Esophagus (tissue), 2 donors: ENCODE measurements at regions not wholly inside any gene's neighbourhood (a gene's known extent, or its start where the extent isn't known, plus 50 kb on each side); places are given as distances from the start of the nearest gene placed in this dataset.

Source experiments
- H3K27ac ChIP-seq, 2 donors: one replicate each; pipeline ENCODE4 v1.5.1; 2013; ENCODE audit warnings: low read depth in 2 of 2, mild to moderate bottlenecking in 2 of 2, inconsistent platforms in 1 of 2, low read length in 1 of 2, moderate library complexity in 1 of 2
- H3K27me3 ChIP-seq, 2 donors: one replicate each; pipeline ENCODE4 v1.6.1; 2013; ENCODE audit warnings: low read length in 2 of 2, control low read depth in 1 of 2, mild to moderate bottlenecking in 1 of 2; ENCODE audit not compliant: insufficient read depth in 2 of 2, control insufficient read depth in 1 of 2
- H3K36me3 ChIP-seq, 2 donors: one replicate each; pipeline ENCODE4 v1.6.1; 2013; ENCODE audit warnings: low read length in 1 of 2; ENCODE audit not compliant: control insufficient read depth in 2 of 2, insufficient read depth in 2 of 2
- H3K4me1 ChIP-seq, 2 donors: one replicate each; pipeline ENCODE4 v1.6.1; 2013; ENCODE audit warnings: low read length in 1 of 2; ENCODE audit not compliant: control insufficient read depth in 2 of 2, insufficient read depth in 2 of 2
- H3K4me3 ChIP-seq, 2 donors: one replicate each; pipeline ENCODE4 v1.5.1; 2013; ENCODE audit warnings: low read length in 2 of 2, mild to moderate bottlenecking in 2 of 2, low read depth in 1 of 2, moderate library complexity in 1 of 2
- H3K9me3 ChIP-seq, 2 donors: one replicate each; pipeline ENCODE4 v1.6.1; 2013; ENCODE audit warnings: mild to moderate bottlenecking in 2 of 2, low read depth in 1 of 2, low read length in 1 of 2, moderate library complexity in 1 of 2; ENCODE audit not compliant: control insufficient read depth in 2 of 2, insufficient read depth in 1 of 2
- WGBS, 2 donors: extraction: QIAGEN DNeasy Blood & Tissue Kit; methylation state at CpG; one replicate each; pipeline ENCODE4 v1.1.7; 2013; 5-methylcytosine and 5-hydroxymethylcytosine counted together
- donor health status: healthy with polysubstance abuse.
- donor health status: Bipolar disorder and iron deficiency.

- Histone ChIP-seq H3K27me3 (no peaks in the 10 kb centered on the region), H3K4me1 (no peaks in the 10 kb centered on the region), H3K9me3 (no peaks in the 10 kb centered on the region), H3K27ac (no peak overlapping the region), H3K4me3 (no peak overlapping the region), H3K36me3 (no peaks in the 10 kb centered on the region)
- 44 to 51% methylated on average over 3 of the region's 3 CpGs for WGBS, 2 donors
Observed at GRCh38 chr7:119562839-119563238, 710.1 kb upstream of the KCND2 start.

GRCh38 chr7:119571666-119572065 lies 701.3 kb upstream of the KCND2 start:
- H3K27me3 ChIP-seq, result no peaks in the 10 kb centered on the region
- no peak overlapping the region for H3K4me3 ChIP-seq
- H3K27ac ChIP-seq, result no peak overlapping the region
- H3K4me1 ChIP-seq, result no peaks in the 10 kb centered on the region
- 59 to 74% methylated on average over 1 of the region's 1 CpG for WGBS, 2 donors
- no peaks in the 10 kb centered on the region for H3K36me3 ChIP-seq
- H3K9me3 ChIP-seq, result peaks cover 7 to 10% of the 10 kb centered on the region in 2 donors

DNA sequence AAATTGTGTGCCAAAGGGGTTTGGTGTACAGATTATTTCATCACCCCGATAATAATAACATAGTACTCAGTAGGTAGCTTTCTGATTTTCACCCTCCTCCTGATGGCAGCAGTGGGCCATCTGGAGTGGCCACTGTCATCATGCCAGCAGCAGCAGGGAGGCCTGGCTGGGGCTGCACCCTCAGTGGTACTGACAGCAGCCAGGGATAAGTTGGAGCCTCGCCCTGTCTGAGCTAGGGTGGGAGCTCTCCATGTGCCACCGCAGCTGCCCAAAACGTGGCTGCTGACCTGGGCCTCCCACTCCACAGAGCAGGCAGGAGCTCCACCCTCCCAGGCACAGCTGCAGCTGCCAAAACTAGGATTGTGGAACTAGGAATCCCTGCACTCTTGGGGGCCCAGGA lies 700.8 kb upstream of the KCND2 start:
- H3K27ac ChIP-seq, result no peak overlapping the region
- H3K36me3 ChIP-seq, result no peaks in the 10 kb centered on the region
- WGBS, 2 donors, result 69 to 76% methylated on average over 4 of the region's 4 CpGs
- H3K27me3 ChIP-seq, result no peaks in the 10 kb centered on the region
- no peaks in the 10 kb centered on the region for H3K4me1 ChIP-seq
- no peak overlapping the region for H3K4me3 ChIP-seq
- H3K9me3 ChIP-seq, result peaks cover 7 to 10% of the 10 kb centered on the region in 2 donors

GRCh38 chr7:119572541-119572940 lies 700.4 kb upstream of the KCND2 start:
- Histone ChIP-seq H3K27ac (no peak overlapping the region), H3K27me3 (no peaks in the 10 kb centered on the region), H3K4me3 (no peak overlapping the region), H3K36me3 (no peaks in the 10 kb centered on the region), H3K9me3 (peaks cover 7 to 10% of the 10 kb centered on the region in 2 donors), H3K4me1 (no peaks in the 10 kb centered on the region)
- whole genome bisulfite sequencing, 2 donors, result 89 to 92% methylated on average over 5 of the region's 5 CpGs

DNA sequence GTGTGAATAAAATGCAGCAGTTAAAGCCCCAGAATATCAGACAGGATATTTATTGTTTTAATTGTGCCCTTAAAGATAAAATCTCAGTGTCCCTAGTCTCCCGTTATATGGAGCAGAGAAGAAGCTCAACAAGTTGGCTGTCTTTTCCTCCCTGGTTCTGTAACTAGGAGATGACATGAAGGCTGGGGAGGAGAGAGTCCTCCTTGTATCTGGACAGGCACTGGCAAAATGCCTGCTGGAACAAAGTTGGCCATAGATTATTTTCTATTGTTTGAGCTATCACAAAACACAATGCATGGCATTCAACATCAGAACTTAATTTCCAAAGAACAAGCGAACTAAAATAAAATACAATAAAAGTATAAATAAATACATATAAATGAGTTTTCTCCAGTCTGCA lies 694.9 kb upstream of the KCND2 start:
- H3K9me3 ChIP-seq, result peaks cover 3 to 5% of the 10 kb centered on the region in 2 donors
- H3K27ac ChIP-seq, result no peak overlapping the region
- no peaks in the 10 kb centered on the region for H3K27me3 ChIP-seq
- WGBS, 2 donors, result 63 to 67% methylated on average over 2 of the region's 2 CpGs
- H3K36me3 ChIP-seq, result no peaks in the 10 kb centered on the region
- H3K4me3 ChIP-seq, result no peak overlapping the region
- H3K4me1 ChIP-seq, result no peaks in the 10 kb centered on the region

- Histone ChIP-seq H3K27me3 (no peaks in the 10 kb centered on the region), H3K9me3 (no peaks in the 10 kb centered on the region), H3K4me1 (no peaks in the 10 kb centered on the region), H3K27ac (no peak overlapping the region), H3K36me3 (no peaks in the 10 kb centered on the region), H3K4me3 (no peak overlapping the region)
- 41 to 42% methylated on average over 4 of the region's 4 CpGs for WGBS, 2 donors
Observed at GRCh38 chr7:119594956-119595355, 678.0 kb upstream of the KCND2 start.

- Histone ChIP-seq H3K4me3 (no peak overlapping the region), H3K27ac (no peak overlapping the region), H3K36me3 (no peaks in the 10 kb centered on the region), H3K4me1 (no peaks in the 10 kb centered on the region), H3K9me3 (no peaks in the 10 kb centered on the region), H3K27me3 (no peaks in the 10 kb centered on the region)
- WGBS, 2 donors, result 79 to 85% methylated on average over 1 of the region's 1 CpG
Observed at GRCh38 chr7:119596651-119597050, 676.3 kb upstream of the KCND2 start.

- H3K36me3 ChIP-seq, result no peaks in the 10 kb centered on the region
- peaks cover 0 to under 1% of the 10 kb centered on the region in 2 donors for H3K9me3 ChIP-seq
- 88 to 93% methylated on average over 1 of the region's 1 CpG for WGBS, 2 donors
- no peak overlapping the region for H3K4me3 ChIP-seq
- H3K27ac ChIP-seq, result no peak overlapping the region
- no peaks in the 10 kb centered on the region for H3K27me3 ChIP-seq
- no peaks in the 10 kb centered on the region for H3K4me1 ChIP-seq
Observed at GRCh38 chr7:119606297-119606696, 666.7 kb upstream of the KCND2 start.

GRCh38 chr7:119620769-119621168 lies 652.2 kb upstream of the KCND2 start:
- 56% methylated on average over 4 of the region's 4 CpGs for WGBS, 2 donors

DNA sequence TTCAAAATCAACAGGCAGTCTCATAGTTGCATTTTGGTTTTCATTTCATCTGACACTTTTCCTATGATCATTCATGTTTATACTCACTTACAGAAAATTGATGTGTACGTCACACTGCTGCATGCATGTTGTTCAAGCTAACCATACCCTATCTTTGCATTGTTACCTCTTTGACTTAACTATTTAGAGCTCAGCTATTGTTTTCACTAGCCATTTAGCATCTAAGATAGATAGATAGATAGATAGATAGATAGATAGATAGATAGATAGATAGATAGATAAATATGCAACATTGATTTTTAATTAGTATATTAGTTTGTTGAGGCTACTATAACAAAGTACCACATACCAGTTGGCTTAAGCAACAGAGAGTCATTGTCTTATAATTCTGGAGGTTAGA lies 649.5 kb upstream of the KCND2 start:
- no peak overlapping the region for H3K27ac ChIP-seq
- WGBS, 2 donors, result 61 to 70% methylated on average over 1 of the region's 1 CpG
- H3K4me3 ChIP-seq, result no peak overlapping the region
- H3K36me3 ChIP-seq, result no peaks in the 10 kb centered on the region
- no peaks in the 10 kb centered on the region for H3K9me3 ChIP-seq
- no peaks in the 10 kb centered on the region for H3K27me3 ChIP-seq
- no peaks in the 10 kb centered on the region for H3K4me1 ChIP-seq

More at GRCh38 chr7:119620769-119621168, 652.2 kb upstream of the KCND2 start:
- H3K36me3 ChIP-seq, result no peaks in the 10 kb centered on the region
- no peaks in the 10 kb centered on the region for H3K9me3 ChIP-seq
- H3K27me3 ChIP-seq, result no peaks in the 10 kb centered on the region
- no peaks in the 10 kb centered on the region for H3K4me1 ChIP-seq
- H3K4me3 ChIP-seq, result no peak overlapping the region
- no peak overlapping the region for H3K27ac ChIP-seq
